SU-DHL-6 (cell line): ENCODE measurements at regions not wholly inside any gene's neighbourhood (a gene's known extent, or its start where the extent isn't known, plus 50 kb on each side); places are given as distances from the start of the nearest gene placed in this dataset.

Experiments used
- H2AFZ ChIP-seq: fragments of 200-600 bp; sonication (generic); 2 replicates; pipeline ENCODE4 v1.6.1; 2014; ENCODE audit warnings: low read depth, mild to moderate bottlenecking, moderate library complexity, mixed read lengths, antibody characterized with exemption, low read length; ENCODE audit not compliant: severe bottlenecking
- H3F3A ChIP-seq: fragments of 200-600 bp; shearing (Covaris generic); 2 replicates; pipeline ENCODE4 v1.6.0; 2016; ENCODE audit warnings: antibody characterized with exemption, mild to moderate bottlenecking; ENCODE audit not compliant: insufficient read depth
- H3K27ac ChIP-seq: fragments of 200-600 bp; sonication (generic); 2 replicates; pipeline ENCODE4 v1.5.1; 2016; ENCODE audit warnings: low read depth, mild to moderate bottlenecking, low read length, moderate library complexity, mixed read lengths
- H3K27me3 ChIP-seq: fragments of 200-600 bp; sonication (generic), shearing (Covaris generic); 2 replicates; pipeline ENCODE4 v1.6.0; 2014; ENCODE audit warnings: mild to moderate bottlenecking, low read length
- H3K36me3 ChIP-seq: fragments of 200-600 bp; sonication (generic); 2 replicates; pipeline ENCODE4 v1.6.1; 2014; ENCODE audit warnings: mild to moderate bottlenecking, low read length, mixed read lengths
- H3K4me2 ChIP-seq: fragments of 300-600, 200-600 bp; shearing (Covaris generic), sonication (generic); 2 replicates; pipeline ENCODE4 v1.6.0; 2014; ENCODE audit warnings: low read length, low read depth, mild to moderate bottlenecking; ENCODE audit not compliant: poor library complexity, severe bottlenecking
- H3K4me3 ChIP-seq: fragments of 200-600 bp; sonication (generic); 2 replicates; pipeline ENCODE4 v1.5.1; 2014; ENCODE audit warnings: antibody characterized with exemption, low read length, mild to moderate bottlenecking, mixed read lengths; ENCODE audit not compliant: insufficient read depth, poor library complexity, severe bottlenecking
- H3K79me2 ChIP-seq: fragments of 200-600 bp; sonication (generic); 2 replicates; pipeline ENCODE4 v1.6.1; 2014; ENCODE audit warnings: mild to moderate bottlenecking, low read length, moderate library complexity; ENCODE audit not compliant: insufficient read depth
- H3K9ac ChIP-seq: fragments of 200-600 bp; sonication (generic); 2 replicates; pipeline ENCODE4 v1.7.0; 2014; ENCODE audit warnings: mild to moderate bottlenecking, low read length
- H3K9me2 ChIP-seq: fragments of 200-600 bp; sonication (generic); replicated peaks from 2 replicates; pipeline ENCODE4 v1.6.1; 2014; ENCODE audit warnings: low read length; ENCODE audit not compliant: insufficient read depth
- H3K9me3 ChIP-seq: fragments of 200-600 bp; sonication (generic); 2 replicates; pipeline ENCODE4 v1.6.1; 2014; ENCODE audit warnings: low read length, mixed read lengths; ENCODE audit not compliant: insufficient read depth
- H4K20me1 ChIP-seq: fragments of 200-600 bp; sonication (generic); 2 replicates; pipeline ENCODE4 v1.6.1; 2014; ENCODE audit warnings: low read depth, mild to moderate bottlenecking, antibody characterized with exemption, low read length, moderate library complexity, mixed read lengths
- EZH2phosphoT487 ChIP-seq: fragments of 200-600 bp; sonication (generic), shearing (Covaris generic); conservative IDR thresholded peaks from 2 replicates; pipeline ENCODE4 v1.6.1; 2018; ENCODE audit warnings: mild to moderate bottlenecking, antibody characterized with exemption, low read length, moderate library complexity, mixed read lengths
- TF ChIP-seq, protein P1 (sequence below): fragments of 200-600 bp; sonication (generic); IDR thresholded peaks from one replicate; pipeline ENCODE4 v1.5.1; 2017; ENCODE audit warnings: antibody characterized with exemption, mild to moderate bottlenecking, low read length, moderate library complexity; ENCODE audit not compliant: insufficient read depth, poor library complexity, severe bottlenecking

- no peaks in the 10 kb centered on the region for H3K27me3 ChIP-seq
- peaks cover 21% of the 10 kb centered on the region for H3F3A ChIP-seq
- no peaks in the 10 kb centered on the region for H3K9me2 ChIP-seq
- no peaks in the 10 kb centered on the region for H3K36me3 ChIP-seq
- TF ChIP-seq EZH2phosphoT487, result no peak
- TF ChIP-seq, protein P1, sequence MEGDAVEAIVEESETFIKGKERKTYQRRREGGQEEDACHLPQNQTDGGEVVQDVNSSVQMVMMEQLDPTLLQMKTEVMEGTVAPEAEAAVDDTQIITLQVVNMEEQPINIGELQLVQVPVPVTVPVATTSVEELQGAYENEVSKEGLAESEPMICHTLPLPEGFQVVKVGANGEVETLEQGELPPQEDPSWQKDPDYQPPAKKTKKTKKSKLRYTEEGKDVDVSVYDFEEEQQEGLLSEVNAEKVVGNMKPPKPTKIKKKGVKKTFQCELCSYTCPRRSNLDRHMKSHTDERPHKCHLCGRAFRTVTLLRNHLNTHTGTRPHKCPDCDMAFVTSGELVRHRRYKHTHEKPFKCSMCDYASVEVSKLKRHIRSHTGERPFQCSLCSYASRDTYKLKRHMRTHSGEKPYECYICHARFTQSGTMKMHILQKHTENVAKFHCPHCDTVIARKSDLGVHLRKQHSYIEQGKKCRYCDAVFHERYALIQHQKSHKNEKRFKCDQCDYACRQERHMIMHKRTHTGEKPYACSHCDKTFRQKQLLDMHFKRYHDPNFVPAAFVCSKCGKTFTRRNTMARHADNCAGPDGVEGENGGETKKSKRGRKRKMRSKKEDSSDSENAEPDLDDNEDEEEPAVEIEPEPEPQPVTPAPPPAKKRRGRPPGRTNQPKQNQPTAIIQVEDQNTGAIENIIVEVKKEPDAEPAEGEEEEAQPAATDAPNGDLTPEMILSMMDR, result no peak
- H3K4me3 ChIP-seq, result no peak overlapping the region
- no peaks in the 10 kb centered on the region for H4K20me1 ChIP-seq
- no peak overlapping the region for H3K27ac ChIP-seq
- H3K79me2 ChIP-seq, result no peaks in the 10 kb centered on the region
- H2AFZ ChIP-seq, result no peak overlapping the region
- no peak overlapping the region for H3K9ac ChIP-seq
- no peak overlapping the region for H3K4me2 ChIP-seq
- no peaks in the 10 kb centered on the region for H3K9me3 ChIP-seq
Measured at GRCh38 chr5:124948062-124948753, 201.8 kb upstream of the ZNF608 start.

DNA sequence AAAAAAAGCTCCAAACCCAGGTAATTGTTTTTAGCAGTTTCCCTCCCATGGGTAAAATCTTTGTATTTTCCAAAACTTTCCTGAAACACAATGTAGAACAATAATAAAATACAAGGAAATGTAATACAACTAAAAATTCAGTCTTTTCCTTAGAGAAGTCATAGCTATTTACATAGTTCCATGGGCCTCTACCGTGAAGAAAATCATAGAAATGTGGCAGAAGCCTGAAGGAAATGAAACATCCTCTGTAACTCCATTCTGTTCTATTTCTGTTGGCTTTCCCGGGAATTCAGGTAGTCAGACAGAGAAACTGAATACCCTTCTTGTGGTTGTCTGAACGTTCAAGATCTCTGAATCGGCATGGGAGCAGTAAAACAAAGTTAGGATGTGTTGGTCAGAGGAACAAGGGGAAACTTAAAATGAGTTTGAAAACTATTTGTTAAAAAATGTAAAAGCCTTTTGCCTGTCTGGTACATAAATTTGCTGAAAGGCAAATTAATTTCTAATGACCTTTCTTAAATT is 202.4 kb upstream of the ZNF608 start:
- TF ChIP-seq, protein P1, result no peak
- TF ChIP-seq EZH2phosphoT487, result no peak
- Histone ChIP-seq H3K9me3 (no peaks in the 10 kb centered on the region), H3F3A (peaks cover 25% of the 10 kb centered on the region), H3K27ac (no peak overlapping the region), H3K36me3 (no peaks in the 10 kb centered on the region), H3K9ac (no peak overlapping the region), H3K79me2 (no peaks in the 10 kb centered on the region), H3K27me3 (no peaks in the 10 kb centered on the region), H2AFZ (no peak overlapping the region), H3K4me3 (no peak overlapping the region), H4K20me1 (no peaks in the 10 kb centered on the region), H3K4me2 (no peak overlapping the region), H3K9me2 (no peaks in the 10 kb centered on the region)

DNA sequence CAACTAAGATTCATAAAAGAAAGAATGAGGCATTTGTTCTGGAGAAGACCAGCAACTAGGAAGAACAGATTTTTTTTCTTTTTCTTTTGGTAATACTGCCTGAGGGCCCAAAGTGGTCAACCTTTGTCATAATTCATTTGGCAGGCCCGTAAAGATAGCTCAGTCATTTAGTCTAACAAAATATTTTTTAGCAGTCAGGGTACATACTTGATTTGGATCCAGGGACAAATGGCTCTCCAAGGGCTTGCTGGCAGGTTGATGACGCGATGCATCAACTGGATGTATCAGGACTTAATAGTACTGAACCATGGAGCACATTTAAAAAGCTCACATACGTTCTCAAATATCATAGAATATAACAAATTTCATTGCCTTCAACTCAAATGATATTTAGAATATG is 203.4 kb upstream of the ZNF608 start:
- Histone ChIP-seq H3K27ac (no peak overlapping the region), H3F3A (peaks cover 34% of the 10 kb centered on the region), H3K36me3 (no peaks in the 10 kb centered on the region), H3K9ac (no peak overlapping the region), H3K79me2 (no peaks in the 10 kb centered on the region), H3K9me2 (no peaks in the 10 kb centered on the region), H3K27me3 (no peaks in the 10 kb centered on the region), H4K20me1 (no peaks in the 10 kb centered on the region), H3K4me2 (no peak overlapping the region), H3K4me3 (no peak overlapping the region), H3K9me3 (no peaks in the 10 kb centered on the region), H2AFZ (no peak overlapping the region)
- TF ChIP-seq, protein P1, result no peak
- TF ChIP-seq EZH2phosphoT487, result no peak
